HG03108 (cell line): ENCODE measurements at regions not wholly inside any gene's neighbourhood (a gene's known extent, or its start where the extent isn't known, plus 50 kb on each side); places are given as distances from the start of the nearest gene placed in this dataset.
A peak's percentile ranks its signal among the peaks of the same experiment; 100 is the strongest.
"Not testable (repeated sequence)": the region's sequence is repeated elsewhere in the genome, so short reads cannot be mapped to it uniquely, and the experiment has no call there.

ENCODE experiments used
- ATAC-seq: cut with Tn5 transposase; IDR thresholded peaks from one replicate; pipeline ENCODE4 v1.9.1; 2021; ENCODE audit warnings: moderate library complexity; ENCODE audit not compliant: unreplicated experiment

- peak; percentile 53 for ATAC-seq
Measured at GRCh38 chr6:82419132-82419581, 55.5 kb downstream of the TPBG start.

GRCh38 chr6:82419859-82420258, 56.2 kb downstream of the TPBG start:
- ATAC-seq, result no peak

GRCh38 chr6:82430611-82431010, 67.0 kb downstream of the TPBG start:
- no peak for ATAC-seq

GRCh38 chr6:82436740-82437139, 73.1 kb downstream of the TPBG start:
- no peak for ATAC-seq

- no peak for ATAC-seq
Measured at GRCh38 chr6:82437701-82438100, 74.1 kb downstream of the TPBG start.

GRCh38 chr6:82441047-82441855, 77.6 kb downstream of the TPBG start:
- no peak for ATAC-seq

- ATAC-seq, result no peak
Measured at GRCh38 chr6:82442061-82442719, 78.6 kb downstream of the TPBG start.

- no peak for ATAC-seq
Measured at GRCh38 chr6:82458147-82458546, 94.5 kb downstream of the TPBG start.

GRCh38 chr6:82458705-82459104, 95.1 kb downstream of the TPBG start:
- no peak for ATAC-seq

- no peak for ATAC-seq
Measured at GRCh38 chr6:82461536-82461935, 97.9 kb downstream of the TPBG start.

- ATAC-seq, result no peak
Measured at GRCh38 chr6:82467338-82467737, 103.7 kb downstream of the TPBG start.

- ATAC-seq, result not testable (repeated sequence)
Measured at GRCh38 chr6:82470123-82470522, 106.5 kb downstream of the TPBG start.

GRCh38 chr6:82475106-82475505, 111.5 kb downstream of the TPBG start:
- ATAC-seq, result not testable (repeated sequence)

GRCh38 chr6:82484001-82484400, 120.4 kb downstream of the TPBG start:
- no peak for ATAC-seq

- no peak for ATAC-seq
Measured at GRCh38 chr6:82484737-82485626, 121.4 kb downstream of the TPBG start.

GRCh38 chr6:82487895-82488294, 124.3 kb downstream of the TPBG start:
- ATAC-seq, result no peak

GRCh38 chr6:82488403-82488802, 124.8 kb downstream of the TPBG start:
- ATAC-seq, result no peak

GRCh38 chr6:82492134-82492533, 128.5 kb downstream of the TPBG start:
- no peak for ATAC-seq

- no peak for ATAC-seq
Measured at GRCh38 chr6:82493467-82493866, 129.8 kb downstream of the TPBG start.

GRCh38 chr6:82494367-82494766, 130.8 kb downstream of the TPBG start:
- ATAC-seq, result no peak

GRCh38 chr6:82501901-82502300, 138.3 kb downstream of the TPBG start:
- ATAC-seq, result not testable (repeated sequence)
